Activated naive CD4-positive, alpha-beta T cell treated with anti-CD3 and anti-CD28 coated beads, Interleukin-2, amount 50 U/mL, for 24 hours (primary cell): ENCODE measurements at regions not wholly inside any gene's neighbourhood (a gene's known extent, or its start where the extent isn't known, plus 50 kb on each side); places are given as distances from the start of the nearest gene placed in this dataset.

ENCODE experiments used
- H3K27ac Mint-ChIP-seq: one replicate; pipeline ENCODE4 v1.8.0; 2021; ENCODE audit warnings: mild to moderate bottlenecking, mixed read lengths
- H3K27me3 Mint-ChIP-seq: one replicate; pipeline ENCODE4 v1.8.0; 2021; ENCODE audit warnings: mixed read lengths
- H3K36me3 Mint-ChIP-seq: one replicate; pipeline ENCODE4 v1.8.0; 2021; ENCODE audit warnings: mixed read lengths
- H3K4me1 Mint-ChIP-seq: one replicate; pipeline ENCODE4 v1.8.0; 2021; ENCODE audit warnings: mixed read lengths
- H3K4me3 Mint-ChIP-seq: one replicate; pipeline ENCODE4 v1.8.0; 2021; ENCODE audit warnings: mild to moderate bottlenecking, mixed read lengths
- H3K9me3 Mint-ChIP-seq: one replicate; pipeline ENCODE4 v1.8.0; 2021; ENCODE audit warnings: mixed read lengths

GRCh38 chr13:99122171-99122570, 78.5 kb upstream of the UBAC2 start:
- Mint-ChIP-seq H3K27ac (no peak overlapping the region), H3K9me3 (no peaks in the 10 kb centered on the region), H3K4me1 (peaks cover 36% of the 10 kb centered on the region), H3K4me3 (no peak overlapping the region), H3K27me3 (no peaks in the 10 kb centered on the region), H3K36me3 (peaks cover 1% of the 10 kb centered on the region)

- peaks cover 1% of the 10 kb centered on the region for H3K36me3 Mint-ChIP-seq
- no peaks in the 10 kb centered on the region for H3K9me3 Mint-ChIP-seq
- H3K27me3 Mint-ChIP-seq: no peaks in the 10 kb centered on the region
- H3K4me1 Mint-ChIP-seq: peaks cover 36% of the 10 kb centered on the region
- peak overlapping the region; percentile 18 for H3K27ac Mint-ChIP-seq
- no peak overlapping the region for H3K4me3 Mint-ChIP-seq
Measured at GRCh38 chr13:99123101-99124045, 77.3 kb upstream of the UBAC2 start.

- no peaks in the 10 kb centered on the region for H3K27me3 Mint-ChIP-seq
- no peaks in the 10 kb centered on the region for H3K9me3 Mint-ChIP-seq
- H3K36me3 Mint-ChIP-seq: peaks cover 1% of the 10 kb centered on the region
- H3K4me3 Mint-ChIP-seq: no peak overlapping the region
- peaks cover 36% of the 10 kb centered on the region for H3K4me1 Mint-ChIP-seq
- H3K27ac Mint-ChIP-seq: no peak overlapping the region
Measured at GRCh38 chr13:99124046-99124400, 76.6 kb upstream of the UBAC2 start.

- H3K4me3 Mint-ChIP-seq: peak overlapping the region; percentile 26
- no peaks in the 10 kb centered on the region for H3K9me3 Mint-ChIP-seq
- no peaks in the 10 kb centered on the region for H3K36me3 Mint-ChIP-seq
- peaks cover 31% of the 10 kb centered on the region for H3K4me1 Mint-ChIP-seq
- H3K27me3 Mint-ChIP-seq: no peaks in the 10 kb centered on the region
- H3K27ac Mint-ChIP-seq: peak overlapping the region; percentile 55
Measured at GRCh38 chr13:99124794-99125316, 75.8 kb upstream of the UBAC2 start.

- Mint-ChIP-seq H3K27ac (peak overlapping the region; percentile 55), H3K4me3 (peak overlapping the region; percentile 26), H3K9me3 (no peaks in the 10 kb centered on the region)
Measured at GRCh38 chr13:99125326-99125915, 75.2 kb upstream of the UBAC2 start.

GRCh38 chr13:99126821-99127220, 73.8 kb upstream of the UBAC2 start:
- Mint-ChIP-seq H3K4me1 (peaks cover 21% of the 10 kb centered on the region), H3K4me3 (no peak overlapping the region), H3K27ac (no peak overlapping the region), H3K36me3 (no peaks in the 10 kb centered on the region), H3K9me3 (no peaks in the 10 kb centered on the region), H3K27me3 (no peaks in the 10 kb centered on the region)

More at GRCh38 chr13:99125326-99125915, 75.2 kb upstream of the UBAC2 start:
- Mint-ChIP-seq H3K4me1 (peaks cover 27% of the 10 kb centered on the region), H3K36me3 (no peaks in the 10 kb centered on the region), H3K27me3 (no peaks in the 10 kb centered on the region)

GRCh38 chr13:99129050-99129449, 71.6 kb upstream of the UBAC2 start:
- no peaks in the 10 kb centered on the region for H3K27me3 Mint-ChIP-seq
- no peaks in the 10 kb centered on the region for H3K9me3 Mint-ChIP-seq
- no peak overlapping the region for H3K27ac Mint-ChIP-seq
- peaks cover 13% of the 10 kb centered on the region for H3K4me1 Mint-ChIP-seq
- no peak overlapping the region for H3K4me3 Mint-ChIP-seq
- H3K36me3 Mint-ChIP-seq: no peaks in the 10 kb centered on the region

GRCh38 chr13:99129951-99130350, 70.7 kb upstream of the UBAC2 start:
- Mint-ChIP-seq H3K27me3 (no peaks in the 10 kb centered on the region), H3K4me3 (no peak overlapping the region), H3K9me3 (no peaks in the 10 kb centered on the region), H3K27ac (no peak overlapping the region), H3K4me1 (peaks cover 6% of the 10 kb centered on the region), H3K36me3 (no peaks in the 10 kb centered on the region)

- no peak overlapping the region for H3K27ac Mint-ChIP-seq
- no peak overlapping the region for H3K4me3 Mint-ChIP-seq
- H3K4me1 Mint-ChIP-seq: no peaks in the 10 kb centered on the region
- H3K27me3 Mint-ChIP-seq: no peaks in the 10 kb centered on the region
- no peaks in the 10 kb centered on the region for H3K9me3 Mint-ChIP-seq
- H3K36me3 Mint-ChIP-seq: no peaks in the 10 kb centered on the region
Measured at GRCh38 chr13:99131410-99131809, 69.2 kb upstream of the UBAC2 start.

GRCh38 chr13:99132295-99132835, 68.3 kb upstream of the UBAC2 start:
- H3K27me3 Mint-ChIP-seq: no peaks in the 10 kb centered on the region
- H3K4me3 Mint-ChIP-seq: no peak overlapping the region
- no peaks in the 10 kb centered on the region for H3K4me1 Mint-ChIP-seq
- no peaks in the 10 kb centered on the region for H3K9me3 Mint-ChIP-seq
- H3K36me3 Mint-ChIP-seq: no peaks in the 10 kb centered on the region
- H3K27ac Mint-ChIP-seq: peak overlapping the region; percentile 7

GRCh38 chr13:99133230-99133629, 67.4 kb upstream of the UBAC2 start:
- Mint-ChIP-seq H3K27me3 (no peaks in the 10 kb centered on the region), H3K4me3 (no peak overlapping the region), H3K4me1 (no peaks in the 10 kb centered on the region), H3K9me3 (no peaks in the 10 kb centered on the region), H3K27ac (no peak overlapping the region), H3K36me3 (no peaks in the 10 kb centered on the region)

GRCh38 chr13:99133848-99134247, 66.8 kb upstream of the UBAC2 start:
- Mint-ChIP-seq H3K36me3 (no peaks in the 10 kb centered on the region), H3K9me3 (no peaks in the 10 kb centered on the region), H3K27me3 (no peaks in the 10 kb centered on the region), H3K4me3 (no peak overlapping the region), H3K4me1 (no peaks in the 10 kb centered on the region), H3K27ac (no peak overlapping the region)

- Mint-ChIP-seq H3K4me1 (no peaks in the 10 kb centered on the region), H3K36me3 (no peaks in the 10 kb centered on the region), H3K27me3 (no peaks in the 10 kb centered on the region), H3K27ac (no peak overlapping the region), H3K4me3 (no peak overlapping the region), H3K9me3 (no peaks in the 10 kb centered on the region)
Measured at GRCh38 chr13:99135591-99135990, 65.1 kb upstream of the UBAC2 start.

- peaks cover 3% of the 10 kb centered on the region for H3K9me3 Mint-ChIP-seq
- H3K4me1 Mint-ChIP-seq: no peaks in the 10 kb centered on the region
- H3K4me3 Mint-ChIP-seq: no peak overlapping the region
- H3K27ac Mint-ChIP-seq: no peak overlapping the region
- peaks cover under 1% of the 10 kb centered on the region for H3K36me3 Mint-ChIP-seq
- H3K27me3 Mint-ChIP-seq: no peaks in the 10 kb centered on the region
Measured at GRCh38 chr13:99136427-99136954, 64.2 kb upstream of the UBAC2 start.

GRCh38 chr13:99140831-99141230, 59.8 kb upstream of the UBAC2 start:
- Mint-ChIP-seq H3K27me3 (no peaks in the 10 kb centered on the region), H3K4me3 (no peak overlapping the region), H3K9me3 (peaks cover 5% of the 10 kb centered on the region), H3K36me3 (peaks cover 2% of the 10 kb centered on the region), H3K4me1 (no peaks in the 10 kb centered on the region), H3K27ac (no peak overlapping the region)

- Mint-ChIP-seq H3K9me3 (peaks cover 5% of the 10 kb centered on the region), H3K27ac (no peak overlapping the region), H3K4me1 (no peaks in the 10 kb centered on the region), H3K4me3 (no peak overlapping the region), H3K36me3 (peaks cover 2% of the 10 kb centered on the region), H3K27me3 (no peaks in the 10 kb centered on the region)
Measured at GRCh38 chr13:99143904-99144303, 56.8 kb upstream of the UBAC2 start.
